HG03442 (cell line): ENCODE measurements at regions not wholly inside any gene's neighbourhood (a gene's known extent, or its start where the extent isn't known, plus 50 kb on each side); places are given as distances from the start of the nearest gene placed in this dataset.

ENCODE experiments used
- ATAC-seq: cut with Tn5 transposase; IDR thresholded peaks from one replicate; pipeline ENCODE4 v1.9.1; 2021; ENCODE audit warnings: mild to moderate bottlenecking, moderate library complexity; ENCODE audit not compliant: unreplicated experiment

DNA sequence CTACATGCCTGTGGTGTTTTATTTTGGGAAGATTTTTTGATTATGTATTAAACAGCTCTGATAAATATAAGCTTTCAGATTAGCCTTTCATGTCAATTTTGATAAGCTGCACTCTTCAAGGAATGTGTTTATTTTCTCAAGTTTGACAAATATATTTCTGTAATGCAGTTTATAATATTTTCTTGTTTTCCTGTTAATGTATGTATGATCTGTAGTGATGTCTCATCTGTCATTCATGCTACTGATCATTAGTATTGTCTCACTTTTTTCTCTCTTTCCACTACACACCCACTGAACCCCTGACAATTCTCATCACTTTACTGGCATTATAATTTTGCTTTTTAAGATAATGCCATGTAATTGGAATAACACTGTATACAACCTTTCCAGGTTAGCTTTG lies 100.9 kb downstream of the TMEM18 start:
- ATAC-seq = no peak

DNA sequence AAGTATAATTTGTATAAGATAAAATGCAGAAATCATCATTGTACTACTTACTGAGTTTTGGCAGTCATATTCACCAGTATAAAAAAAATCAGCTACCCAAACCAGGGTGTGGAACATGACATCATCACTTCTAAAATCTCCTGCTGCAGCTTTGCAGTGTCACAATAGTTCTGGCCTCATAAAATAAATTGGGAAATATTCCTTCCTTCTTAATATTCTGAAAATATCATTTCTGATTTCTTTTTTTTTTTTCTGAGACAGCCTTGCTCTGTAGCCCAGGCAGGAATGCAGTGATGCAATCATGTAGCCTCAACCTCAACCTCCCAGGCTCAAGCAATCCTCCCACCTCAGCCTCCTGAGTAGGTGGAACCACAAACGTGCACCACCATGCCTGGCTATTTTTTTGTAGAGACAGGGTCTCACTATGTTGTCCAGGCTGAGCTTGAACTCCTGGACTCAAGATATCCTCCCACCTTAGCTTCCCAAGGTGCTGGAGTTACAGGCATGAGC lies 101.4 kb downstream of the TMEM18 start:
- no peak for ATAC-seq

DNA sequence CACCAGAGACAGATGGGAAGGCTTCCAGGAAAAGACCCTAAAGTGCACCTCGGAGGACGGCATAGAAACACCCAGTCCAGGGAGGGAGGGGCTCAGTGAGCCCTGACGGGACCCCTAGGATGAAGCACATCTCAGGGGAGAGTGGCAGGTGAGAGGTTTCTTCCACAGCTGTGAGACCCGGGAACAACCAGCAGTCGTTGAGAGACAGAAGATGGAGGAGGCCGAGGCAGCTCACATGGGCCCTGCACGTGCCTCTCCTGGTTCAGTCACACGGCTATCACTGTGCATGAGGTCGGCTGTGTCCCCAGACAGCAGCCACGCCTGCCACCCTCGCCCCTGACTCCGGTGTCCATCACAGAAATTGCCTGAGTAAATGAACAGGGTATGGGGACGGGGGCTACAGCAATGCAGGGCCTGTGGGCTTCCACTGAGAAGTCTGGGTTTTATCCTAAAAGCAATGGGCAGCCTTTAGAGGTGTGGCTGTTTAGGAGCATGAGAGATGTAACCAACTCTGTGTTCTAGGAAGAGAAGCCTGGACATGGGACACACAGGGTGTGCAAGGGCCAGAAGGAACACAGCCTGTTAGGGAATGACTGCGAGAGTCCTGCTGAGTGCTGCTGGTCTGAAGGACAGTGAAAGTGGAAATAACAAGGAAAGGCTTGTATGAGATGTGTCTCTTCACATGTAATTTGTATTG lies 102.0 kb downstream of the TMEM18 start:
- ATAC-seq = no peak

DNA sequence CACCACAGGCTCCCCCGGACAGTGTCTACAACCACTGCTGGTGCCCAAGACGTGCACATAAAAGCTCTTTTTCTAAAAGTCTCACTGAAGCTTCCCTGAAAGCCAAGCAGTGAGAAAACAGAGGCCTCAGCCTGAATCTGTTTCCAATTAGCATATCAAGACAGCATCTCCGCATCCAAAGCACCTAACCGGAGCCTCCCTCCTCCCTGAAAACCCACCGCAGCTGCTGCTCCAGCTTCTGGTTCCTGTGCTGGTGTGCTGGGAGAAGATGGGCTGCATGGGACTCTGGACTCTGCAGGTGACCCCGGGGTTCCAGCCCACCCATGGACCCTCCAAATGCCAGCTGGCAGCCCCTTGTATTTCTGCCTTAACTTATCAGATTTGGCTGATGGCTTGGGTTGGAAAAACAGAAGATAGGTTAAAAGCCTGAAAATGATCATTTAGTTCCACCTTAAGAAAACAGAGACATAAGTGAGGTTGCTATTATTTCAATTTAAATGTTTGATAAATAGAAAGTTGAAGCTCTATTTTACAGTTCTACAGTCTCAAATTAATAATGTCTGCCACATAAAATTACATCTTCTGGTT lies 103.3 kb downstream of the TMEM18 start:
- no peak for ATAC-seq

DNA sequence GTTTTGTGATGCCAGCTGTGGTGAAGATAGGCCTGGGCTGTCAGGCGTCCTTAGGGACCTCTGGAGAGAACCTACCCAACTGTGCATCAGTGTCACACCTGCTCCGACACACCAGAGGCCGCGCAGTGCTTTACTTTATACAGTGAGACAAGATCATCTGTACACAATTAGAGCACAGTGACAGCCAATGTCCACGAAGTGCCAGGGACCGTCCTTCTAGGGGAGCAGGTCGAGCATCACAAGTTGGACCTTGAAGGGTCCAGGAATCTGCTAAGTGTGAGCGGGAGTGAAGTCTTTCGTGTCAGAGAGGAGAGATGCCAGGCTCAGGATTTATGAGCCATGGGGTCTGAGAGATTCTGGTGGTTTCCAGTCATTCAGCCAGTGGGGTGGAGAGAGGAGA lies 104.2 kb downstream of the TMEM18 start:
- no peak for ATAC-seq

DNA sequence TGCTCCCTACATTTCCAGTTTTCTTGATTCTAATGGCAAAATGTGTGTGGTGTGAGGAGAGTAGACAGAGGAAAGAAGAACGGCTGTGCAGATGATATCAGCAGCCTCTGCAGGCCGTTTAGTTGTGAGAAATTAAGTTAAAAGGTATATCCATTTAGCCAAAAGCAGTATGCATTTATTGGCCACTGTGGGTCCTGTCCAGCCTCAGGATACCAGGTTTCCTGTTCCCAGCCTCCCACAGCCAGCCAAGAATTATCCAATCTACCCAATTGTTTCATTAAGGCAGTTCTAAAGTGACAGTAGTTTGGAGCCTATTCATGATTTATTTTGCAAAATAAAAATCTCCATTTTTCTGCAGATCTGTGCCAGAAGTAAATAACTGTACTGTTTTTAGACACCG lies 107.5 kb downstream of the TMEM18 start:
- ATAC-seq = no peak

DNA sequence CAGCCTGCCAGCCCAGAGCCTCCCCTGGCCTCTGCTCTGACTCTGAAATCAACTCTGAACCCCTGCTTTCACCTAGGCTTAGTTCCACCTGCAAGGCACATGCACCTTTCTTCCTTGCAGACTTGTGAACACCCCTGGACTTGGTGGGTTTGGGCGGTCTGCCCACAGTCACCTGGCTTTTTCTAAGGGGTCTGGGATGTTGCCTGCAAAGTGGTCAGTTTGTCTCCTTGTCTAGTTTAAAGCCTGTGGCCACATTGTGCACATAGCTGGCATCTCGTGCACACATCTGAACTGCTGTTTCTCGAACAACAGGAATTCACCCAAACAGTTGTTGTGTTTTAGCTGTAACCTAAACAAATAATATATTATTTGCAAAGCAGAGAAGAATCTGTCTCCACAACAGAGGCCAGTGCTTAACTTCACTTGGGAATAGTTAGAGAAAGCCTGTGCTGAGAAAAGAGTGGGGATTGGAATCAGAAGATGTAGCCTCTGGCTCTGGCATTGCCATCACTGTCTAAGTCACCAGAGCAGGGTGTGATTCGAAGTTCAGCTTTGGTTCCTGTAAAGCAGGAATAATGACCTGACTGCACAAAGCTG lies 108.5 kb downstream of the TMEM18 start:
- ATAC-seq = no peak

DNA sequence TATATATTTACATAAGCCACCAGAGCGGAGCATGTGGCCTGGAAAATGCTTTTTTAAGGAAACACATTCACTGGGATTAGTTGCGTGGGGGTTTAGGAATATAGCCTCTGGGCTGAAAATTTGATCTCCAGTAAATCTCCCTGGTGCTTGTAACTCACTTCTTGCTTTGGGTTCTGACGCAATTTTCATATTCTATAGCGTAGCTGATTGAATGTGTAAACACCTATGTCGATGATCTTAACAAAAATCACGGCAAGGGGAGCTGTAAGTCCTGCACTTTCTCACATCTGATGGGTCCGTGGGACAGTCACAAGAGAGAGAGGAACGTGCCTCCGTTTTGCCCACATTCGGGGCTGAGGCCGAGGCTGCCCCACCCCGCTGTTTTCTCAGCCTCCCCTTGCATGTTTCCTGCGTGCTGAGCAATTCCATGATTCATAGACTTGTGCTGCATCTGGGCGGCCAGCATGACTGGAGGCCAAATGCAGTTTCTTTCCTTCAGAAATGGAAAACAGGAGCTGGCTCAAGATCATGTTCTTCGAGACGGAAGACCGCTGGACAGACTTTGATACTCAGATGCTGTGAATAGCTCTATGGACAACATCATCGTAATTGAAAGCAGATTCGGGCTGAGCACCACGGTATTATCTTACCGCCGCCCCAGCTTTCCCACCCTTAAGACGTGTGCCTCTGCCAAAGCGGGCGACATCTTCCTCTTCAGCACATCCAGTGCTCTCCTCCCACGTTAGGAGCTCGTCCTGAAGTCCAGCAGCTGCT lies 109.2 kb downstream of the TMEM18 start:
- ATAC-seq = no peak

DNA sequence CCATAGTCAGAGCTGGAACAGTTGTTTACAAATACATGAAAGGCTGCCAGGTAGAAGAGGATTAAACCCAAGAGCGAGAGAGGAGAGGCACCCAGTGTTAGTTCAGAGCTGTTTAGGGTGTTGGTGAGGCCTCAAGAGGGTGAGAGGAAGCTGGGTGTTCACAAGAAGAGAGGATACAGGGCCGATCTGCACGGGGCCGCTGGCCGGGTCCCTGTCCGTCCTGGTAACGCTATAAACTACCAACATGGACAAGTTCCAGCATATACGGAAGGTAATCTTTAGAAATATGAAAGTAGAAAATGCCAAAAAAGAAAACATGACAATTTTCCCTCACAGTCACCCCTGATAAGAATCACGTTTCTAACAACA lies 109.7 kb downstream of the TMEM18 start:
- no peak for ATAC-seq

DNA sequence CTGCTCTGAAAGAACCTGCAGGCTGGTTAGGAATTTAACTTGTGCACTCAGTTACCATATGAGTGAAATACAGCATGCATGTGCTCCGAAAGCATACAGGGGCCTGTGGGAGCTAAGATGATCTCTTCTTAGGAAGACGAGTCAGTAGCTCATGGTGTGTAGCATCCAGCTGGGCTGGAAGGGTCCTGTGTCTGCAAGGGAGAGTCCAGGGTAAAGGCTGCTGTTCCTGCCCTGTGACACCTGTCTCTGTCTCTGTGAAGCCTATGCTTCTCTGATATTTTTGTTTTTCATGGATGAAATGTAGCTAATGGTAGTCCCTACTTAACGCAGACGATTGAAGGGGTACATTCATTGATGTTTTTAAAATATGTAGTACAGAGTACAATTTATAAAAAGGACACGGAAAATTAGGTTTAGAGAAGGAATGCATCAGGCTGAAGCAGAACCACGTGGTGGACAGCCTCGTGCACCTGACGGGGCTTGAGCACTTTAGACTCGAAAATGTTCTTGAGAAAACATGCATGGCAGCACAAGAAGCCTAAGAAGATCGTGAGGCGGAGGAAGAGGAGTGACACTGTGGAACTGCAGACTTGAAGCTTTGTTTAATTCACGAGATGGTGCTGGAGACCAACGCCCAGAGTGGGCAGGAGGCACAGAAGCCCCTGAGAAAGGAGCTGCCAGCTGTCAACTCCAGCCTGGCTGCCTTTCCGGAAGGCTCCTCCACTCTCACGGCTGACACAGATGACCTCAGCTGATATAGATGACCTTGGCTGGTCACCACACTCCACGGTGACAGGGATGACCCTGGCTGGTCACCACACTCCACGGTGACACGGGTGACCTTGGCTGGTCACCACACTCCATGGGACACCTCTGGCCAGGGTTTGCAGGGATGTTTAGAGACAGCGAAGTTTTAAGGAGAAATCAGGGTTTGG lies 110.6 kb downstream of the TMEM18 start:
- no peak for ATAC-seq

DNA sequence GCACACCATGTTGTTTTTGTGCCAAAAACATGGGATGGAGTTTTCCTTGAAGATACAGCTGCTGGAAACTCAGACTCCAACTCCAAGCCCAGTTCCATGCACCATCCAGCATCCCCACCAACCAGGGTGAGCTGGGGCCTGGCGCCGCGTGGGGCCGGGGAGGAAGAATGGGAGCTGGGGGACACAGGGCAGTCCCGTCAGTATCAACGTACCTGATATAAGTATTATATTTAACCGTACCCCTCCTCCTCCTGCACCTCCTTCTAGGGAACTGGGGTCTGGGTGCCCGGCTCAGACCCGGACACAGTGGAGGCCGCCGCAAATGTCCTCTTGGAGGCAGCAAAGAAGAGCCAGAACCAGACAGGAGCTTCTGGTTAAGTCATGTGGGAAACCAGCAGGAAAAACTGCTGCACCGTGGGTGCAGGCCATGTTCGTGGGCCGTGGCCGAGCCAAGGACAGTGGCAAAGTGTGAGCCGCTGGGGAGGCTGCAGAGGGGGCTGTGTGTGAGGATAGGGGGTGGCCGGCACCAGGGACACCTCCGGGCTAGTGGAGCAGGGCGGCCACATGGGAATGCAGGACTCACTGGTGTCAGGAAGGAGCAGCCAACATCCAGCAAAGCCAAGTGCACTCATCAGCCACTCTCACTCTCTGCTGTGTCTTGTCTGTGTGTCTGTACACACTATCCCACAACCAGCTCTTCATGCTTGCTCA lies 112.6 kb downstream of the TMEM18 start:
- ATAC-seq = no peak

DNA sequence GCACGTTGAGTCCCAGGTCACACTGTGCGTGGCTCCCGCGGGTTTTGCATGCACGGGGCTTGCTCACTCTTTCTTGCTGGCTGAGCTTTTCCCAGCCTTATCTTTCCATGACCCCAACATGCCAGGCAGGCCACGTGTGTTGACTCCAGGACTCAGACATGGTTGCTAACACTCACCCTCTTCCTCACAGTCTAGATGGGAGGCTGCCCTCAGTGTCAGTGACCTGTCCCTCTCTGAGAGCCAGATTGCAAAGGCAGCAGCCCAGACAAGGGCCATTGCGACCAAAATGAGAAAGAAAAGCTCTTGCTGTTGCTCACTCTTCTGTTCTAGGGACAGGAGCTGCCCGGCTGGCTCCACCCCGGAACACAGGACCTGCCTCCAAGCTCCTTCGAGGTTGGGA lies 113.7 kb downstream of the TMEM18 start:
- ATAC-seq = no peak

DNA sequence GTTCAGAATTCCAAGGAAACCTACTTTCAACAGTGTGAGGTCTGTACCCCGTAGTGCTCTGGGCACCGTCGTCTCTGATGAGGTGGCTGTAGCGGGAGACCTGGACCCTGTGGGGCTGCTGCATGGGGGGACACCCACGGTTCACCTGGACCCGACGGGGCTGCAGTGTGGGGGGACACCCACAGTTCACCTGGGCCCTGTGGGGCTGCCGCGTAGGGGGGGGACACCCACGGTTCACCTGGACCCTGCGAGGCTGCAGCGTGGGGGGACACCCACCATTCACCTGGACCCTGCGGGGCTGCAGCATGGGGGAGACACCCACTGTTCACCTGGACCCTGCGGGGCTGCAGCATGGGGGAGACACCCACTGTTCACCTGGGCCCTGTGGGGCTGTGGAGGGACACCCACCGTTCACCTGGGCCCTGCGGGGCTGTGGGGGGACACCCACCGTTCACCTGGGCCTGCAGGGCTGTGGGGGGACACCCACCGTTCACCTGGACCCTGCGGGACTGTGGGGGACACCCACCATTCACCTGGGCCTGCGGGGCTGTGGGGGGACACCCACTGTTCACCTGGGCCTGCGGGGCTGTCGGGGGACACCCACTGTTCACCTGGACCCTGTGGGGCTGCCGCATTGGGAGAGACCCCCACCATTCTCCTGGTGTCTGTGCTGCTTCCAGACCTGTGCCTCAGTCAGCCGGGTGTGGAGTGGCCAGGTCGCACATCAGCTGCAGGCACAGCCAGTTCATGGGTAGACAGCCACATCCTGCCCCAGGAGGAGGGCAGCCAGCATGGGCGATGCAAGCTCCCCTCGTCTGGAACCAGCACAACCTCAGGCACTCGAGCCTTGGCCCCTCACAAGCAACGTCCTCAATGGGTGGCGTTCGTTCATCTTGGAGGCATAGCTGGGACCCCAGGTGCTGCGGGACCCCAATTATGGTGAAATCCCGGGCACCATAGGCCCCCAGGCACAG lies 114.5 kb downstream of the TMEM18 start:
- no peak for ATAC-seq

DNA sequence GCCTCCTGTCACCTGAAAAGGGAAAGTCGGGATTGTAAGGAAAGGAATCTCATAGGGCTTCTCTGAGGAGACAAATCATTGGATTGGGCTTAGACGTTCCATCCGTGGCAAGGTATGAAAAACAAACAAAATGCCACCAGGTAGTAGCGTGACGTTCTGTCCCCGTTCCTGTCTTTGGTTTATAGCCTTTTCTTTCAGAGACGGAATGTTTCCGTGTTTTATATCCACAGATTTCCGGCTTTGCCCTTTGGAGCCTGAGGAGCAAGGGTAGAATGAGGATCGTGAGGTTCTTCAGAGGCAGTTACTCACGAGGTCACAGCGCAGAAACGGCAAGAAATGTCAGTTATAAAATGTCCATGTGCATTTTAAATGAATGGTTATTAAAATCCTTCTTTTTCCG lies 118.3 kb downstream of the TMEM18 start:
- no peak for ATAC-seq

DNA sequence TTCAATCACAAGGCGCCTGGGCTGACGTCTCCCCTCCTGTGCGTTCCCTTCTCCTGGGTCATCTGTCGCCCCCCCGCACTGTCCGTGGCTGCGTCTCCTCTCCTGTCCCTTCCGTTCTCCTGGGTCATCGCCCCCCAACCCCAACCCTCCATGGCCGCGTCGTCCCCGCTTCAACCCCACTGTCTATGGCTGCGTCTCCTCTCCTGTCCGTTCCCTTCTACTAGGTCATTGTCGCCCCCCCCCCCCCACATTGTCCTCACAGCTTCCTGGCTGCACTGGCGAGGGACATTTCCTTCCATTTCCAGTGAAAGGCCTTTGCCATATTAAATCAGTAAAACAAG lies 118.9 kb downstream of the TMEM18 start:
- no peak for ATAC-seq

DNA sequence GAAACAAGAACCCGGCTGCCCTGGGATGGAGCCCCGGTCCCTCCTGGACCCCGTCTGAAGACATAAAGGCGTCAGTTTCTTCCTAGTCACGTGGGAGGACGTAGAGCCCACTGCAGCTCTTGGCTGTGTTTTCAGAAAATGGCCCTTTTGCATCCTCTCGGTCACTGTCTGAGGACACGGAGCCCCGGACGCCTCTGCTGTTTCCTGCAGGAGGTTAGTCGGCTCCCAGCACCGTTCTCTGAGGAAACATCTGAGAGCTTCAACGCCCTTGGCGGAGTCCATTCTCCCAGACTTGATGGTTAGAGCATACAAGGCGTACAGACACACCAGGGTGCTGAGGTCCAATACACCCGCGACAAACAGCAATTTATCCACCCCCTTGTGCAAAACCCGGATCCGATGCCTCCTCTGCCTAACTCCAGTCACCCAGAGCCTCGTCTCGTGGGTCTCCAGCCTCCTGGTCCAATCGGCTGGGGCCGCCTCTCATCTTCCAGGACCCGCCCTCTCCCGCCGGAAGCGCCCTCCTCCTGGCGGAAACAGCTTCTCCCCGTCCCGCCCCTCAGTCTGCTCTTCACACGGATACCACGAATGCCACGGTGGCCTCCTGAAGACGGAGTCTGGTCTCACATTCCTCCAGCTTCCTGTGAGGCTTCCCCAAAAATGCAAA lies 119.4 kb downstream of the TMEM18 start:
- no peak for ATAC-seq

DNA sequence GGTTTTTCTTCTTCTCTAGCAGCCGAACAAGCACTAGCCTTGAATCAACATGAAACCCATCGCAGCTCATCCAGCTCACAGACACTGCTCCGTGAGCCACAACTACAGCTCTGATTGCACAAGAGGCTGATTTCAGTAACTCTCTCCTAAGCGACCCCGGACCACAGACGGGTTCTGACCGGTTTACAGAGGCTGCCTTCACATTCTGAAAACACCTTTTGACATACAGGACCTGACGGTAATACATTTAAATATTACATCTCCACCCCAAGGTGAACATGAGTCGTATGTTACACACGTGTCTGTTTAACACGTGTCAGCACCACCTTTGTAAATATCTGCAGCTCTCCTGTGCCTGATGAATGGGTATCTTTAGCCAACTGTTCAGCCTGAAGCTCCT lies 120.7 kb downstream of the TMEM18 start:
- no peak for ATAC-seq

DNA sequence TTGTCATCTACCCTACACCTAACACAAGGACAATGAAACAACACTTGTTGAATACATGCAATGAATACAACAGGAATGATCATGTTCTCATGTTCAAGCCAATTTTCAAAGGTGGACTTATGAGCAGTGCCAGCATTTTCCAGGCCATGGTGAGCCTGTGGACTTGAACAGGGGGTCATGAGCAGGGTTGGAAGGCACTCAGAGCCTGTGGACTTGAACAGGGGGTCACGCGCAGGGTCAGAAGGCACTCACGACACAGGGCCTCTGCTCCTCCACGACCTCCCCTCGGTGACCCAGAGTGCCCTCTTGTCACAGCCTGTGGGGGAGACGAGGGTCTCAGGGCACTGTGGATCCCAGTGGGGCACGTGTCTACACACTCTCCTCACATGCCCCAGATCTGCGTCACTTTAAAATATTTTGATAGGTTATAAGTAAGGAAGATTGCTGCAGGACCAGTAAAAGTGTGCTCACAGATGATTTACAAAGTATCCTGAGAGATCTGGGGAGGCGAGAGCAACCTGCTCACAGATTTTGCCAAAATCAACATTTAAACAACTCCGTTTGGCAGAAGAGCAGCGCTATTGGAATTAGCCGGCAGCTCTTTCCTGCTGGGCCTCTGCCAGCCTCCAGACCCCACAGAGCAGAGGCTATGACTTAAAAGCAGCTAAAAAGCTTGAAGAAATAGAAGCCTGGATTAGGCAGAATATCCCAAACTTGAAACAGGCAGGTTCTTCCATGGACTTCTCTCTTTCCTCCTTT lies 121.9 kb downstream of the TMEM18 start:
- ATAC-seq = no peak
